Epithelial cell of prostate (primary cell): ENCODE measurements at regions not wholly inside any gene's neighbourhood (a gene's known extent, or its start where the extent isn't known, plus 50 kb on each side); places are given as distances from the start of the nearest gene placed in this dataset.

Experiments used
- DNase-seq: peaks from one replicate; pipeline ENCODE4 v3.0.0-alpha.2; 2011; ENCODE audit warnings: low read depth, low spot score
- H3K27ac ChIP-seq: fragments of 450-650 bp; 2 replicates; pipeline ENCODE4 v1.5.1; 2017; ENCODE audit warnings: mild to moderate bottlenecking

DNA sequence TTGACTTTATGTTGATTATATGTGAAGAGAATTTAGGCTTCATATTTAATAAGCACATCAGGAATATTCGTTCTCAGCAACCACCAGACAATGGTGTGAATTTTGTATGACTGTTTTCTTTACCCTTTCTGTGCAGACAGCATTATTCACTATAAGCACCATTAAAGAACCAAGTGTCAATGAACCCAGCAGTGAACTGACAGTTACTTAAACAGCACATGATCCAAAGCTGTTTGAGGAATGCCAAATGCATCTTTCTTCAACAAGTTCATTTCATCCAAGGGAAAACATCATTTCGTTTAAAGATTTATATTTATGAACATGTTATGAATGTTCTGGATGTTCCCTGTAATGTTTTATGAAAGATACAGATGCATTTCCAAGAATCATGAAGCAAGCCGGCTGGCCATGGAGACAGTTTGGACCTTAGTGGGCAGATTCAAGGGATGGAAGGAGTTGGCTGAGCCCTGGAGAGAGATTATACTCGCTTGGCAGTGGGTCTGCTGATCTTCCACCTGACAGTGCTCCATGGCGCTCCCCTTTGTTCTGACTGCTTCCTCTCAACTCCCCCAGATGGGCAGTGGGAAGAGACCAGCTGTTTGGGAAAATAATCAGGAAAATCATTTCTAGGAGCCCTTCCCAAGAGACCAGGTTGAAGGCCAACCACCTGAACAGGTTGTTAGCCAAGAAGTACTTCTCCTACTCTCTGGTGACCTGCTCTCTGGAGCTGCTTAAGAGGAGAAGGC is 326.0 kb upstream of the RSPO3 start:
- H3K27ac ChIP-seq = no peak overlapping the region
- DNase-seq = no peak

- DNase-seq = no peak
- H3K27ac ChIP-seq = no peak overlapping the region
These were observed 323.3 kb upstream of the RSPO3 start for GRCh38 chr6:126795161-126795560.

- DNase-seq = no peak
- no peak overlapping the region for H3K27ac ChIP-seq
These were observed 320.5 kb upstream of the RSPO3 start for GRCh38 chr6:126797981-126798380.

GRCh38 chr6:126803769-126804168 is 314.7 kb upstream of the RSPO3 start:
- no peak overlapping the region for H3K27ac ChIP-seq
- DNase-seq = no peak

DNA sequence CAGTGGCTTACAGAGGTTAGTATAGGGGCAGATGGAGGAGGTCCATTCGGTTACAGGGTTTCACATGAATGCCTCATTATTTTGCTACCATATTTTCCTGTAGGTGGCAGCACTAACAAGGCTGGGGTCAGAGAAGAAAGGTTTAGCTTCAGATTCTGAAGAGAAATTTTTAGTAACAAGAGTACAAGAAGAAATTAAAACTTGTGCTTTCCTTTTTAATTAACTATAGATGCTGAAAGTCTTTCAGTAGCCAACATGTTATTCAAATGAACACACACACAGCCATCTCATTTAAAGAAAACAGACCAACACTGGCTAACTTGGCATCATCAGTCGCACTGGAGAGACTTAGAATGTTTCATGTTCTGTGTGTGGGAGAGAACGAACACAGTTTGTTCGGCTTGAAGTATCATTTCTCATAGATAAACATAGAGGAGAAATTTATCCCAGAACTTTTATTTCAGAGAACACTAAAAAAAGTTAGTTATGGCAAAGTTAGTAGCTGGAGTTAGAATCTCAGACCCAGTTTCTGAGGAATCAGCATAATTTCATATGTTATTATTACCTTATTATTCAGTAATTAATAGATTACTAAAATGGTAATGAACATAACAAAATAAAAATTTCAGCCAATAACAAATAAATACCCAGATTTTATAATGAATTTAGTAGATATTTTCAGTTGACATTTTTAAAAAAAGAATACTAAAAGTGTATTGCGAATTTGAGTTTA is 314.0 kb upstream of the RSPO3 start:
- DNase-seq = no peak
- H3K27ac ChIP-seq = no peak overlapping the region

GRCh38 chr6:126805861-126806260 is 312.6 kb upstream of the RSPO3 start:
- no peak overlapping the region for H3K27ac ChIP-seq
- no peak for DNase-seq

DNA sequence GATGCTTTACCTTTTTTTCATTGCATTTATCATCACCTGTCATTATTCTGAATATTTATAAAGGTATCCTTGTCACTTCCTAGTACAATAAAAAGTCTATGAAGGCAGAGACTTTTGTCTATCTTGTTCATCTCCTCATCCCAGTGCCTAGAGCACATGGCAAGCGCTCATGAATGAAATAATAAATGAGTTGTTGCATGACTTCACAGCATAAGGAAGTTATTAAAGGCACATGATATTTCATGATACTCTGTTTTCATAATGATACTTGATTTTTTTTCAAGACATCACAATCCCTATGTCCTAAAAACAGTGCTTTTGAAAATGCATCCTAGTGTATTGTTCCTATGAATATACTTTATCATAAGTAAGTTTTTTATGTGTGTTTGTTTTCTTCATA is 310.6 kb upstream of the RSPO3 start:
- no peak for DNase-seq

GRCh38 chr6:126811321-126811720 is 307.1 kb upstream of the RSPO3 start:
- no peak for DNase-seq
- H3K27ac ChIP-seq = no peak overlapping the region

More for the DNA sequence above, 310.6 kb upstream of the RSPO3 start:
- no peak overlapping the region for H3K27ac ChIP-seq

- no peak overlapping the region for H3K27ac ChIP-seq
- no peak for DNase-seq
These were observed 306.5 kb upstream of the RSPO3 start for GRCh38 chr6:126812010-126812409.

GRCh38 chr6:126812651-126813050 is 305.8 kb upstream of the RSPO3 start:
- DNase-seq = no peak
- no peak overlapping the region for H3K27ac ChIP-seq

DNA sequence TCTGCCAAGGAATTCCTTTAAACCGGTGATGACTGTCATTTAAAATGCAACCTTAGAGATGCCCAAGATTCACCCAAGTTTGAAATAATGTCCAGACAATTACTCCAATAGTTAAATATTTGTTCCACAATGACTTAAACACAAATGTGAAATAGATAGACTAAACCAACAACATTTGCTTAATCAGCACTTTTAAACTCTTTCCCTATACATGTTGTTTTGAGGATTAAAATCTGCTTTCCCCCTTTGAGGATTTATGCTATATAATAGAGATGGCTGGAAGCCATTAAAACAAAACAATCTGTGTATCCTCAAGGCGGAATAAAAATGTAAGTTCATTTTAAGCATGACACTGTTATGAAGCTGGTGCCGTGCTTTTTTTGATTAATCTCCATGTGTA is 297.8 kb upstream of the RSPO3 start:
- H3K27ac ChIP-seq = no peak overlapping the region
- no peak for DNase-seq

DNA sequence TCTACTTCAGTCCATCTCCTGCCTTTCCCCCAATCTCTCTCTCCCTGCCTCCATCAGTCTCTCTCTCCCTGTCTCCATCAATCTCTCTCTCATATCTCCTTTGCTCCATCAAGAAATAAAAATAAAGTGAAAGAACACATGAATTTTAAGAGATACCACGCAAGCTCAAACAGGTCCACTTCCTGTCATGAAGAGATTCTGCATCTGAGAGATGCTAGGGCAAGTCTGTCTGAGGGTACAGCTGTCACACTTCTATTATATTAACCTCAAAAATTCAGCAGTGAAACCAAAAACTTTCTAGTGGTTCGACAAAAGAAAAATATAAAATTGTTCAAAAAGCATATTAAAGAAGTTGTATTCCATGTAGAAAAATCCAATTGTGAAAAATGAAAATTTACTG is 296.8 kb upstream of the RSPO3 start:
- no peak for DNase-seq
- H3K27ac ChIP-seq = no peak overlapping the region

GRCh38 chr6:126824226-126824625 is 294.2 kb upstream of the RSPO3 start:
- DNase-seq = no peak
- H3K27ac ChIP-seq = no peak overlapping the region

GRCh38 chr6:126824815-126825214 is 293.7 kb upstream of the RSPO3 start:
- DNase-seq = no peak
- H3K27ac ChIP-seq = no peak overlapping the region

DNA sequence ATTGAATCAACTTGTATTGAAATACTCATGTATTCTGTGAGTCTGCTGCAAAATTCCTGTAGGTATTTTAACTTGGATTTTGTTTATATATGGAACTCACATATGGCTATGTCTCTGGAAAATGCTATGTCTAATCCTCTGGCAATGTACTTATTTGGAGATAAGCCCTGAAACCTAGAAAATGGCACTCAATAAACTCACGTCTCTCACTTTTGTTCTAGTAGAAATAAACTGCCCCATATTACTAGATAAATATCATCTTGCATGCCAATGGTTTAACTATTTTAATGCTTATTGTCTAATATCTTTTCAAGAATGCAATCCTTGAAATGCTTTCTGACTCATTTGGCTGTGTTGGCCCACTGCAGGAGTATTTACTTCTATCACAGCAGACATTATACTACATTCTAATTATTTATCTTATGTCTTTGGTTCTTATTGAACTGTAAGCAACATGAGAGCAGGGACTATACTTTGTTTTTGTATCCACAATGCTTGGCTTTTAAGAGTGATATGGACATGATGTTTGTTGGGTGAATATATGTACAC is 292.2 kb upstream of the RSPO3 start:
- H3K27ac ChIP-seq = no peak overlapping the region
- DNase-seq = no peak

GRCh38 chr6:126831461-126831860 is 287.0 kb upstream of the RSPO3 start:
- no peak for DNase-seq

GRCh38 chr6:126842769-126843168 is 275.7 kb upstream of the RSPO3 start:
- no peak for DNase-seq
- no peak overlapping the region for H3K27ac ChIP-seq

More at GRCh38 chr6:126831461-126831860, 287.0 kb upstream of the RSPO3 start:
- H3K27ac ChIP-seq = no peak overlapping the region

DNA sequence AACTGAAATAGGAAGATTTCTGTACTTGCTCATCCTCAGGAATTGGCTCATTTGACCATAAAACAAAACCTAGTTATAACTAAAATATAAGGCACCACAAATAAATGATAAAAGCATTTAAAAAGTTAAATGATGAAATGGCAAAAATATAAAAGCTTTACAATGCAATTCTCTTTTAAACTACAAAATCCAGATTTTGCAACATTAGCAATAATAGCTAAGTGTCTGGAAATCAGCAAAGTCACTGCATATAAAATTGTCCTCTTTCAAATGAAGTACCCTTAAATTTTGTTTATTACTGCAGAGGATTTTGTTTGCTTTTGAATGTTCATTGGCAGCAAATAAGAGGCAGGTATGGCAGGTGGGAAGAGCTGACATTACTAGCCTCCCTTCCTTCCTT is 270.4 kb upstream of the RSPO3 start:
- H3K27ac ChIP-seq = no peak overlapping the region
- no peak for DNase-seq

DNA sequence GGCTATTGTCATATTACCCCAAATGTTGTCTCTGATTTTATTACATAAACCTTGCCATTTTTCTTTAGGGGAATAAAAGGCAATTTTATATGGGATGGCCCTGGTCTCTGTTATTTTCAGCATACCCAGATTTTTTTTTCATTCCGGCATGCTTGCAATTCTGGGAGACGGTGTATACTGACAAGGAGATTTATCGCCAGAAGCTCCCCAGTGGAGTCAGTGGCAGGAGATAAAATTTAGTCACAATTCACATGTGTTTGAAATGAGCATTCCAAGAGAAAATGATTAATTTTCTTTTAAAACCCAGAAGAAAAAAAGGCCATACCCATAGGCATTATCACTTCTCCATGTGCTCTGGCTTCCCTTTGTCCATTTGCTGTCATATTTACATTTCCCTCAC is 250.8 kb upstream of the RSPO3 start:
- DNase-seq = no peak
- no peak overlapping the region for H3K27ac ChIP-seq

DNA sequence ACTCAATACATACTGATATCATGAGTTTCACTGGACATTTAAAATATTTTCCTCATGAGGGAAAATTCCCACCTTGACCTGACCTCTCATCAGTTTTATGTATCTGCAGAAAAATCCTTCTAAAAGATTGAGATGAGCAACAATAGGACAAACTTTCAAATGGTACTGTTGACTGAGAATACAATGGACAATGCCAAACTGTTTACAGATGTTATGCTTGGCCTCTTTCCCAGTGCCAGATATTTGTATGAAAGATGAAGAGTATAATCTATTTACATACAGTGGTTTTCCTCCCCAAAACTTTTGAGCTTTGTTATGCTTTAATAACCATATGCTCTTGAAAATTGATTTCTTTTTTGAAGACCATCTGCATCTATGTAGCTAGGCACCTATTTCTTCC is 245.1 kb upstream of the RSPO3 start:
- DNase-seq = no peak

DNA sequence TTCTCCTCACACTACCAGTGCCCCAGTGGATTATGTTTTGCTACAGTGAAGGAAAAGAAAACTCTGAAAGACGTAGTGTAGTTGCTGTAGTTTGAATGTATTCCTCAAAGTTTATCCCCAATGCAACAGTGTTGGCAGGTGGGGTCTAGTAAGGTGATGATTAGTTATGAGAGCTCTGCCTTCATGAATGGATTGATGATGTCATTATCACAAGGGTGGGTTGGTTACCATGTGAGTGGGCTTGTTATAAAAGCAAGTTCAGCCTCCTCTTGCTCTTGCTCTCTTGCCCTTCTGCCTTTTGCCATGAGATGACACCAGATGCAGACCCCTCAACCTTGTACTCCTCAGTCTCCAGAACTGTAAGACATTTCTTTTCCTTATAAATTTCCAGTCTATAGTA is 244.7 kb upstream of the RSPO3 start:
- no peak overlapping the region for H3K27ac ChIP-seq
- DNase-seq = no peak

More for the DNA sequence above, 245.1 kb upstream of the RSPO3 start:
- H3K27ac ChIP-seq = no peak overlapping the region

- H3K27ac ChIP-seq = no peak overlapping the region
- no peak for DNase-seq
These were observed 242.0 kb upstream of the RSPO3 start for GRCh38 chr6:126876446-126876845.
